Cerebellar nuclear complex (tissue), 1 donor: ENCODE measurements at regions not wholly inside any gene's neighbourhood (a gene's known extent, or its start where the extent isn't known, plus 50 kb on each side); places are given as distances from the start of the nearest gene placed in this dataset.

Experiments
- DNase-seq, 2 experiments: peaks; one replicate each; lab custom pipeline; 2025; lab: John Stamatoyannopoulos, UW

DNA sequence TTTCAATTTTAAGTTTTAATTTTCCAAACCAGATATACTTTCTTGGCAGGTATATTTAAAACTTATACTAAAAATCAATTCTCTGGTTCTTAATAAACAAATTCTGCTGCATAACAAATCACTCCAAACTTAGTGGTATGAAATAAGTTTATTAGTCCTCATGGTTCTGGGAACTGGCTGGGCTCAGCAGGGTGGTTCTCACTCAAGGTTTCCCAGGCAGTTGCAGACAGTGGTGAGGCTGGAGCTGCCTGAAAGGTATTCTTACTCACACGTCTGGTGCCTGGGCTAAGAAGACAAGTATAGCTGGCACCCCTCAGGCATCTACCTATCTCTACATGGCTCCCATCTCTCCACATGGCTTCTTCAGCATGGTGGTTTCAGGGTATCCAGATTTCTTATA lies 308.2 kb upstream of the CCDC196 start:
- DNase-seq: no peak

GRCh38 chr14:66196670-66197069 lies 289.5 kb upstream of the CCDC196 start:
- no peak for DNase-seq

DNA sequence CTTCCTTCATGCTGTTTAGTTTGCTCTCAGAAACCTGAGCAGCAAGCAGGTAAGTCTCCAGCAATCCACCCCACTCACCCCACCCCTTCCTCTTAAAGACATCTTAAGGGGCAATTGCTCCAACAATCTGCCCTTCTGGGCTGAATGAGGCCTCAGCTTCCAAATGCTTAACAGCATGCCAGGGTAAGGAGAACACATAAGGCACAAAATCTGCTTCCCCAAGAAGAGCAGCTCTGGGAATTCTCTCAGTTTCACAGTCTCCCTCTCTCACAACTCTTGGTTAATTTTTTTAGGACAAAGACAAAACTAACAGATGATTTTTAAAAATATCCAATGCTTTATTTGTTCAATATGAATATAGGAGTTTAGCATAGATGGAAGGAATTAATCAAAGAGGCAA lies 288.9 kb upstream of the CCDC196 start:
- no peak for DNase-seq

GRCh38 chr14:66206554-66206953 lies 279.6 kb upstream of the CCDC196 start:
- no peak for DNase-seq

- no peak for DNase-seq
These were observed 269.4 kb upstream of the CCDC196 start for GRCh38 chr14:66216763-66217162.

- DNase-seq: no peak
These were observed 266.3 kb upstream of the CCDC196 start for GRCh38 chr14:66219886-66220285.

DNA sequence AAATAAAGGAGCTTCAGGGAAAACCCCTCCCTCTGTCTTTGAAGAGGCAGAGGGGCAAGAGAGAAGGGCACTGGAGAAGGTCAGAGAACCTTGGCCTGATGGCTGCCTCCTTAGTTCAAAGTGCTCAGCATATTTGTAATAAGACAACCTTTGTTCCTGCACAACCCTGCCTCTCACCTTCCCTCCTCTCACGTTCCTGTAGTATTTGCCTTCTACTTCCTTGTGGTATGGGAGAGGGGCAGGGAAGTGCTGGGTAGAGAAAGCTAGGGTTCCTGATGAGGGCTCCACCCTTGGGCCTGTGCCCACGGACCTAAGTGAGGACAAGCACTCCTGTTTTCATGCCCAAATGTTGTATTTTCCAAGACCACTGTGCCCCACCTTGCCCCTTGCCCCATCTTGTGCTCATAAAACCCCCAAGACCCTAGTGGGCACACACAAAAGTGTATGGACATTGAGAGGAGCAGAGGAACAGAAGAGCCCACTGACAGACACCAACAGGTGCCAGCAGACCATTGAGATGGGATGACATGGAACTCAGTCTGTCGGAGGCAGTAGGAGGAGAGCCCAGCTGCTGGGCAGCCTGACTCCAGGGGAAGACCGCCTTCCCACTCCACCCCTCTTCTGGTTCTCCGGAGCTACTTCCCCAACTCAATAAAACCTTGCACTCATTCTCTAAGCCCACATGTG lies 261.5 kb upstream of the CCDC196 start:
- no peak for DNase-seq

- DNase-seq: no peak
These were observed 260.8 kb upstream of the CCDC196 start for GRCh38 chr14:66225337-66225736.

DNA sequence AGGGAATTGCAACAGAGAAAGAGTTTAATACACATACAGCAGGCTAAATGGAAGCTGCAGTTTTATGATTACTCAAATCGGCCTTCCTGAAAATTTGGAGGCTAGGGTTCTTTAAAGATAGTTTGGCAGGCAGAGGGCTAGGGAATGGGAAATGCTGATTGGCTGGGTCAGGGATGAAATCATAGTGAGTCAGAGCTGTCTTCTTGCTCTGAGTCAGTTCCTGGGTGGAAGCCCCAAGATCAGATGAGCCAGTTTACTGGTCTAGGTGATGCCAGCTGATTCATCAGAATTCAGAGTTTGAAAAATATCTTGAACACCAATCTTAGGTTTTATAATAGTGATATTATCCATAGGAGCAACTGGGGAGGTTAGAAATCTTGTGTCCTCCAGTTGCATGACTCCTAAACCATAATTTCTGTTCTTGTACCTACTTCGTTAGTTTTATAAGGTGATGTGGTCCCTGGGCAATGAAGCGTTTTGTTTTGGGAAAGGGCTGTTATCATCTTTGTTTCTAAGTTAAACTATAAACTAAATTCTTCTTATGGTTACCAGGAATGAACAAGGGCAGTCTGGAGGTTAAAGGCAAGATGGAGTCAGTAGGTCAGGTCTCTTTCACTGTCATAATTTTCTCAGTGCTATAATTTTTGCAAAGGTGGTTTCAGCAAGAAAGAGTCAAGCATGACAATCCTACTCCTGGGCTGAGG lies 257.8 kb upstream of the CCDC196 start:
- DNase-seq: no peak

GRCh38 chr14:66231820-66232219 lies 254.4 kb upstream of the CCDC196 start:
- no peak for DNase-seq

DNA sequence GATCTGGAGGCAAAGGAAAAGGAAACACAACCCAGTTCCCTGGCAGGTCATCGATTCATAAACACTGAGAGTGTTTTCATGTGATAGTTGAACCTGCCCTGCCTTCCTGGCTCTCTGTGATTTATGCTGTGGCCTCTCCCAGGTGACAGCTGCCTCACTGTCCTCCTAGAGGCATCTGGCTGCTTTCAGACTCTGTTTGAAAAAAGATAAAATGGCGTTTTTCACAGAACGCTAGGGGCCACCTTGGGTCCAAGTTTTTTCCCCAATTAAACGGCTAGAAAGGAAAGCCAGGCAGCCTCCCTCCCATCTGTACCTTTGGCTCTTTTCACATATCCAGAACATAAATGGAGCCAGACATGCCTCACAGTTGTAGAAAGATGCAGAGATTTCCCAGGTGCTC lies 252.6 kb upstream of the CCDC196 start:
- no peak for DNase-seq

DNA sequence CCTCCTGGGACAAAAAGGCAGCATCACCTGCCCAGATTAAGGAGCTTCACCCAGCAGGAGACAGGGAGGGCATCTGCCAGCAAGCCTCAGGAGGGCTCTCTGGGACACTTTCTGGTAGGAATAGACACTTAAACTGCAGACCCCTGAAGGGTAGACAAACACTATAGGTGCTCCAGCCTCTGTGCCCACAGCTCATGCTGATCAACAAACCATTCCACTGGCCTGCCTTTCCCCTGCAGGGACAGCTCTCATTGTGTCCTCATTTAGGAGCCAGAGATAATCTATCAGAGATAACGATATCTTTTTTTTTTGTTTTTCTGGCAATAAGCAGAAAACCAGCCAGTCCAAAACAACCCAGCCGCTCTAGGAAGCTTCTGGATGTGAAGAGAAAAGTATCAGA lies 251.8 kb upstream of the CCDC196 start:
- no peak for DNase-seq

GRCh38 chr14:66237741-66238140 lies 248.4 kb upstream of the CCDC196 start:
- no peak for DNase-seq

DNA sequence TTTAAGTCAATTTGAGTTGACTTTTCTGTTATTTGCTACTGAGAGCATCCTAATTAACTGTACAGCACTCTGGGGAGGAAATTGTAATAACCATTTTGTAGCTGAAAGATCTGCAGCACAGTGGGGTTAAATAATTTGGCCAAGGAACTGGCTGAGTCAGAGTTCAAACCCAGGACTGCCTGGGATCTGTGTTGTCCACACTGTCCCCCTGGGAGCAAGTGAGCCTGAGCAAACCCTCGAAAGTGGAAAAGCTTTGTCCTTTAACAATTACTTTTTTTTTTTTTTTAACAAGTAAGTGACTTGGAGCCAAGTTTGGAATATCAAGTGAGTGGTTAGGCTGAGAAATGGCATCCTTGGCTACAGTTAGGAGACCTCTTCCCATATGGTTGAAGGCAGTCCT lies 247.2 kb upstream of the CCDC196 start:
- no peak for DNase-seq

- DNase-seq: no peak
These were observed 246.6 kb upstream of the CCDC196 start for GRCh38 chr14:66239589-66239988.

DNA sequence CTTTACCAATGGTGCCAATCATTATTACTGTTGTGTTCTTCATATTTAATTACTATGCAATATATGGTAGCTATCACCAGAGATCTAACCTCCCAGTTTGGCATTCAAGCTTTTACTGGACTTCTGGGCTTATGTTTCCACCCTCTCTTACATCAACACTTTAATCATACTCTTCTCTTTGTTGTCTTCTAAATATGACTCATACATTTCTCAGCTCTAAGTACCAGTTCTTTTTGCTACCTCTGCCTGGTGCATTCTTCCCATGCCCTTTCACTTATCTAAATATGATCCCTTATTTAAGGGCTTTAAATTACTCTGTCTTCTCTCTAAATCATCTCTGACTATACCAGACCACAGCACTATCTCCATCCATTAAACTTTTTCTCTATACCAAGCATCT lies 246.1 kb upstream of the CCDC196 start:
- DNase-seq: no peak

- no peak for DNase-seq
These were observed 244.2 kb upstream of the CCDC196 start for GRCh38 chr14:66242001-66242400.

- DNase-seq: no peak
These were observed 241.3 kb upstream of the CCDC196 start for GRCh38 chr14:66244834-66245233.

DNA sequence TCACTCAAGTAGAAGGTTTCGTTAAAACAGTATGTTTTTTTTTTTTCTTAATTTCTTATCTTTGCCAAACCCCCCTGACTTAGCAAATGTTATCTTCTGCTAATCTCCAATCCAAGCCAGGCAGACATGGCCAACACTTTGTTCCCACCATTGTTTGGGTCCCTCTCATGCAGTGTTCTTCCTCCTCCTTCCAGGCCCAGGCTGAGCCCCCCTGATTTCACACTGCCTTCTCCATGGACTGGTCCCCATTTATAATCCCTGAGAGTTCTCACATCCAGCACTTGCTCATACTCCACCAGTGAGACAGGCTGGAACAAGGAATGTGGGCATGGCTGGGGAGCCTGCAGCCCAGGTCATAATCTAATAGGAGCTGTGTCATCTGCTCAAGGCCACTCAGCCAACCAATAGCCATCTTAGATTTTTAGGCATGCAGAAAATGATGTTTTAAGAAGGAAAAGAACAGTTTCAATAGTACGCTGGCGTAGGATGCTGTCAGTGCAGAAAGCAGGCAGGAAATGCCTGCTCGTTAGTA lies 238.4 kb upstream of the CCDC196 start:
- no peak for DNase-seq

DNA sequence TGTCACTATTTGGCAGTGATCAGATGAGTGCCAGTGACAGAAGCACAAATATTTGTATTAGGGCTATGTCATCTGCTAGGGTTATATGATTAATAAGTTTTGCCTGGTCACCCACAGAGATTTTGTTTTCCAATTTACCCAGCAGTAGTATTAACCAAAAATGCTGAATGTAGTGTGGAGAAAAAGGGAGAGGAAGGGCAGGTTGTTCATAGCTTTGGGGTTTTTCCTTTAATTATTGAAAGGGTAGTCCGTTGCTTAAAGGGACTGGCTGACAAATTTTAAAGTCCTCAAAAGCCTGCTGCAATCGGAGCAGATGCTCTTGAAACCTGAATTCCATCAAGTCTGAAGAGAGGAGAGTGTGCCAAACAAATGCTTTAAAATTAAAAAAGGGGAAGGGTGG lies 237.9 kb upstream of the CCDC196 start:
- no peak for DNase-seq

- DNase-seq: no peak
These were observed 236.6 kb upstream of the CCDC196 start for GRCh38 chr14:66249544-66249943.

GRCh38 chr14:66254038-66254437 lies 232.1 kb upstream of the CCDC196 start:
- no peak for DNase-seq

DNA sequence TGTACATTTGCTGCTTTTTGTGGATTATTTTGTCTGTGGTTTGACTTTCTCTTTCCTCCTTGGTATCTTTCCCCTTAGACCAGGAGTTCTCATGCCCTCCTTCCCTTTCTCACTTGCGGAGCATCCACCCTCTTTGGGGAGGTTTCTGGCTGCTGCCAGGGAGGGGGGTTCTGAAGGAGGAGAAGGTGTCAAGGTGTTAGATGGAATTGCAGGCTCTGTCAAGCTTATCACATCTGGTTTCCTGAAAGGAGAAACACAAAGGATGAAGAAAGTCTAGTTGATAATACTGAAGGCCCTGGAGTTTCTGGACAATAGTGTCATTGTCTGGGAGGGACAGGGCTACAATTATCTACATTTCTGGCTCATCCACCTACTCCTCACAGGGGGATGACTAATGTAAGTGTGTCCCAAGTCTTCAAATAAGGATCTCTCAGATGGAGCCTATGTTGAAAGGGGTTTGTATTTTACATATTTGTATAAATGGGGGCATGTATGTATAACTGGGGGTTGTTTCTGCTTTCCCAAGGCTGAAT lies 217.3 kb upstream of the CCDC196 start:
- DNase-seq: no peak
